HCT116 (cell line): ENCODE measurements at regions not wholly inside any gene's neighbourhood (a gene's known extent, or its start where the extent isn't known, plus 50 kb on each side); places are given as distances from the start of the nearest gene placed in this dataset.

Experiments
- CEBPB ChIP-seq: IDR thresholded peaks from 2 replicates; pipeline ENCODE4 v1.6.1; 2012; ENCODE audit warnings: low read depth
- EGR1 ChIP-seq: IDR thresholded peaks from 2 replicates; pipeline ENCODE4 v1.6.1; 2012; ENCODE audit warnings: low read depth
- EZH2 ChIP-seq: fragments of 200-600 bp; sonication (generic); IDR thresholded peaks from 2 replicates; pipeline ENCODE4 v1.6.1; 2017; ENCODE audit warnings: antibody characterized with exemption, mixed run types
- EZH2phosphoT487 ChIP-seq: fragments of 200-600 bp; IDR thresholded peaks from 2 replicates; pipeline ENCODE4 v1.6.1; 2018; ENCODE audit warnings: antibody characterized with exemption, borderline replicate concordance
- POLR2A ChIP-seq: IDR thresholded peaks from 2 replicates; pipeline ENCODE4 v1.7.0; 2011; ENCODE audit warnings: borderline replicate concordance; ENCODE audit not compliant: insufficient read depth, insufficient read length; ENCODE audit errors: extremely low read depth
- POLR2AphosphoS5 ChIP-seq: IDR thresholded peaks from 2 replicates; pipeline ENCODE4 v1.6.1; 2011; ENCODE audit warnings: mild to moderate bottlenecking, low read depth, low read length, moderate library complexity
- SIN3A ChIP-seq: IDR thresholded peaks from 2 replicates; pipeline ENCODE4 v1.6.1; 2012; ENCODE audit warnings: low read depth
- YY1 ChIP-seq: IDR thresholded peaks from 2 replicates; pipeline ENCODE4 v1.6.1; 2011; ENCODE audit warnings: low read length, low read depth, moderate library complexity, mild to moderate bottlenecking; ENCODE audit not compliant: insufficient replicate concordance; ENCODE audit errors: extremely low read depth
- TF ChIP-seq, protein P1 (sequence below), 3 experiments: fragments of 200-600 bp in 1 of 3; sonication (generic) in 1 of 3; IDR thresholded peaks in 2 of 3; conservative IDR thresholded peaks in 1 of 3; 2 replicates each; pipeline ENCODE4 v1.5.1; 2012 to 2017; ENCODE audit warnings: low read depth in 2 of 3, low read length in 2 of 3, antibody characterized with exemption in 1 of 3, borderline replicate concordance in 1 of 3, control low read depth in 1 of 3, mild to moderate bottlenecking in 1 of 3, mixed read lengths in 1 of 3, mixed run types in 1 of 3, moderate library complexity in 1 of 3; ENCODE audit not compliant: insufficient read depth in 1 of 3

DNA sequence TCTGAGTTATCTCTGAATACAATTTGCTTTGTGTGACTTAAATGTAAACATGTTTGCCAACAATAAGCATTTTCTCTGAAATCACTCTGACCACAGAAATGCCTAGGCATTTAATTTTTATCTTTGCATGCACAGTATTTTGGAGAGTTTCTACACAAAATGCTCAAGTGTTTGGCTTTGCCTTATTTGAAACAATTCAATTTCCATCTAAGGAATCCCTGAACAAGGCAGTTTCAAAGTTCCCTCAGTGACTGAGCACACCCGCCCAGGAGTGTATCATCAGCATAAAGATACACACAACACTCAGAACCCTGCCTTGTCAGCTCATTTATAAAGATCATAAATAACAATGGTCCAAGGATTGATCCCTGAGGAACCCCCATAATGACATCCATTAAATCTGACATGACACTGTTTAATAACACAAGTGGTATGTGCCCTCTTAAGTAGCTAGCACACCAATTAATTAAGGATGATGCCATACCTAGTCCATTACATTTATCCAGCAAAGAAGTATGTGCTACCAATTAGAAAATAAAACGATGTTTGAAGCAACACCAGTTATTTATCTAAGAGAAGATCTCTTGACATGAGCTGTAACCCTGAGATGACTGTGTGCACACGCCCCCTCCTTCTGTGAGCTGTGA lies 585.8 kb downstream of the ADGRL2 start:
- TF ChIP-seq CEBPB (no peak), EZH2phosphoT487 (no peak), YY1 (no peak), POLR2AphosphoS5 (no peak), SIN3A (no peak), EGR1 (no peak), POLR2A (no peak), EZH2 (no peak)
- TF ChIP-seq, protein P1, sequence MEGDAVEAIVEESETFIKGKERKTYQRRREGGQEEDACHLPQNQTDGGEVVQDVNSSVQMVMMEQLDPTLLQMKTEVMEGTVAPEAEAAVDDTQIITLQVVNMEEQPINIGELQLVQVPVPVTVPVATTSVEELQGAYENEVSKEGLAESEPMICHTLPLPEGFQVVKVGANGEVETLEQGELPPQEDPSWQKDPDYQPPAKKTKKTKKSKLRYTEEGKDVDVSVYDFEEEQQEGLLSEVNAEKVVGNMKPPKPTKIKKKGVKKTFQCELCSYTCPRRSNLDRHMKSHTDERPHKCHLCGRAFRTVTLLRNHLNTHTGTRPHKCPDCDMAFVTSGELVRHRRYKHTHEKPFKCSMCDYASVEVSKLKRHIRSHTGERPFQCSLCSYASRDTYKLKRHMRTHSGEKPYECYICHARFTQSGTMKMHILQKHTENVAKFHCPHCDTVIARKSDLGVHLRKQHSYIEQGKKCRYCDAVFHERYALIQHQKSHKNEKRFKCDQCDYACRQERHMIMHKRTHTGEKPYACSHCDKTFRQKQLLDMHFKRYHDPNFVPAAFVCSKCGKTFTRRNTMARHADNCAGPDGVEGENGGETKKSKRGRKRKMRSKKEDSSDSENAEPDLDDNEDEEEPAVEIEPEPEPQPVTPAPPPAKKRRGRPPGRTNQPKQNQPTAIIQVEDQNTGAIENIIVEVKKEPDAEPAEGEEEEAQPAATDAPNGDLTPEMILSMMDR (IDR thresholded peaks at IDR 0.05 in 2 of 3, conservative IDR thresholded peaks at IDR 0.05 in 1 of 3; ENCODE audit: borderline replicate concordance in 1 of 3, insufficient read depth in 1 of 3, low read depth in 2 of 3, low read length in 2 of 3) = no peak
